ENCODE measurements at regions not wholly inside any gene's neighbourhood (a gene's known extent, or its start where the extent isn't known, plus 50 kb on each side); places are given as distances from the start of the nearest gene placed in this dataset.

DNA sequence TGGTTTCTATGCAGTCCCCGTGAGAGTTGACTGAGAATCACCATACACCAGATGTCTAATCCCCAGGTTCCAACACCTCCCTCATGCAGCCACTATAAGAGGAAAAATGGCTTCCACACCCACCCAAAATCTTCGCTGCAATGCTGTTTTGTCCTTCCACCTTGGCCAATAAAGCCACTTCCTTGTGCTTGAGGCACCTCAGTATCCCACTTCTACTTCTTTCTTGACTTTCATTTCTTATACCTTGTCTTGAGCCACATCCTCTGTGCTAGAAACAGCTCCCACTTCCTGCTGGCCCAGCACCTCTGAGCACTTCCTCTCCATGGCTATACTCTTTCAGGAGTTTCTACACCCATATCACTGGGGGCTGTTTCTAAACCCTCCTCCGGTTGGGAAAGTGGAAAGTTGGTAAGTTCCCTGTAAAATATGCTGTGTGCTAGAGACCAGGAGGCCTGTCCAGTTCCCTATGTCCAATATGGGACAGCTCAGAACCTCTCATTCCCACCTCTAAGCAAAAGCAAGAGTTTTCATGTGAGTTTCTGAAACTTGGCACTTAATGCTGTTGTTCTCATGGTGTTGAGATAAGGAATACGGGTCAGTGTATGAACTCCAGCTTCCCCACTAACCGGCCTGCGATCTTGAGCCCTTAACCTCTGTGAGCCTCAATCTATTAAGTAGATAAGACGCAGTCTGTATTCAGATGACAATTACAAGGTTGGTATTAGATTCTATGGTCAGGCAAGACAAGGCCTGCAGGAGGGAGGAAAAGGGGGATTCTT lies 209.1 kb upstream of the ID2 start:
- no peak overlapping the region for H3K4me3 ChIP-seq
- peak overlapping the region in 1 of 4 donors; percentile 13 for H3K27ac ChIP-seq
- H3K27me3 ChIP-seq, result no peaks in the 10 kb centered on the region
- DNase-seq, result no peak
- intact Hi-C loops (cut with DNase I), result no loop called here
- H3K9me3 ChIP-seq, result no peaks in the 10 kb centered on the region
- WGBS, 2 donors, result 80 to 85% methylated on average over 5 to 7 of the region's 7 CpGs
- TF ChIP-seq POLR2A (IDR thresholded peaks at IDR 0.05), result no peak
- TF ChIP-seq, protein P1, sequence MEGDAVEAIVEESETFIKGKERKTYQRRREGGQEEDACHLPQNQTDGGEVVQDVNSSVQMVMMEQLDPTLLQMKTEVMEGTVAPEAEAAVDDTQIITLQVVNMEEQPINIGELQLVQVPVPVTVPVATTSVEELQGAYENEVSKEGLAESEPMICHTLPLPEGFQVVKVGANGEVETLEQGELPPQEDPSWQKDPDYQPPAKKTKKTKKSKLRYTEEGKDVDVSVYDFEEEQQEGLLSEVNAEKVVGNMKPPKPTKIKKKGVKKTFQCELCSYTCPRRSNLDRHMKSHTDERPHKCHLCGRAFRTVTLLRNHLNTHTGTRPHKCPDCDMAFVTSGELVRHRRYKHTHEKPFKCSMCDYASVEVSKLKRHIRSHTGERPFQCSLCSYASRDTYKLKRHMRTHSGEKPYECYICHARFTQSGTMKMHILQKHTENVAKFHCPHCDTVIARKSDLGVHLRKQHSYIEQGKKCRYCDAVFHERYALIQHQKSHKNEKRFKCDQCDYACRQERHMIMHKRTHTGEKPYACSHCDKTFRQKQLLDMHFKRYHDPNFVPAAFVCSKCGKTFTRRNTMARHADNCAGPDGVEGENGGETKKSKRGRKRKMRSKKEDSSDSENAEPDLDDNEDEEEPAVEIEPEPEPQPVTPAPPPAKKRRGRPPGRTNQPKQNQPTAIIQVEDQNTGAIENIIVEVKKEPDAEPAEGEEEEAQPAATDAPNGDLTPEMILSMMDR (IDR thresholded peaks at IDR 0.05), result no peak
- H3K4me1 ChIP-seq, result peaks cover 0 to 35% (median 7%) of the 10 kb centered on the region in 3 donors
- no peaks in the 10 kb centered on the region for H3K36me3 ChIP-seq

DNA sequence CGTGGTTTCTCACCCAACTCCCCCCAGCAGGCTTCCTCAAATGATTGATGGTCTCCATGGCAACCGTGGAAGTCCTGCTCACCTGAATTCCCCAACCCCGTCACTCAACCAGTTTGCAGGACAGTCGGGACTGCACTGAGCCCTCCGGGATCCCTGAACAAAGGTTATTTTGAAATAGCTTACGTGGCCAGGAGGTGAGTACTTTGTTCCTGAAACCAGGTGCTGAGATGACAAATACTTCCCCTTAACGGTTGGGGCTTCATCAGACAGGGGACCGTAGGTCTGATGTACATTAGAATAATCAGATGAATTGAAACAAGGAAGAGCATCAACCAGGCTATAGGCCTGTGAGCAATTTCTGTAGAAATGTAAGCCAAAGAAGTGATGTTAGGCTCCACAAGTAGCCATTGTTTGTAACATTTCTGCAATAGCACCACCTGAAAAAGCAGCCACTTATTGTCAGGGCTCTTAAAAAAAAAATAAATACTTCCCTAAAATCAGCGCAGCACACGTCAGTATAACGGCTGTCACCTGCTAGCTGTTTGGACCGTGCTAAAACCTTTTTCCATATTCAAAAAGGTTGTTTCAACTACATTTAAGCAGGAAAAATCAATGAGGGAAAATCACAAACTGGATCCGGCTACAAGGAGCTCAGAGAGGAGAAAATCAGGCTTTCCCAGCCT lies 206.4 kb upstream of the ID2 start:
- Histone ChIP-seq H3K4me3 (no peak overlapping the region), H3K27ac (peak overlapping the region in 1 of 4 donors; percentile 22), H3K36me3 (no peaks in the 10 kb centered on the region), H3K9me3 (no peaks in the 10 kb centered on the region), H3K27me3 (no peaks in the 10 kb centered on the region), H3K4me1 (peaks cover 3 to 46% (median 12%) of the 10 kb centered on the region in 3 donors)
- no peak for TF ChIP-seq POLR2A (IDR thresholded peaks at IDR 0.05)
- TF ChIP-seq, protein P1 (IDR thresholded peaks at IDR 0.05), result no peak
- WGBS, 2 donors, result 70 to 71% methylated on average over 13 of the region's 13 CpGs
- intact Hi-C loops (cut with DNase I), result no loop called here
- DNase-seq, result no peak

DNA sequence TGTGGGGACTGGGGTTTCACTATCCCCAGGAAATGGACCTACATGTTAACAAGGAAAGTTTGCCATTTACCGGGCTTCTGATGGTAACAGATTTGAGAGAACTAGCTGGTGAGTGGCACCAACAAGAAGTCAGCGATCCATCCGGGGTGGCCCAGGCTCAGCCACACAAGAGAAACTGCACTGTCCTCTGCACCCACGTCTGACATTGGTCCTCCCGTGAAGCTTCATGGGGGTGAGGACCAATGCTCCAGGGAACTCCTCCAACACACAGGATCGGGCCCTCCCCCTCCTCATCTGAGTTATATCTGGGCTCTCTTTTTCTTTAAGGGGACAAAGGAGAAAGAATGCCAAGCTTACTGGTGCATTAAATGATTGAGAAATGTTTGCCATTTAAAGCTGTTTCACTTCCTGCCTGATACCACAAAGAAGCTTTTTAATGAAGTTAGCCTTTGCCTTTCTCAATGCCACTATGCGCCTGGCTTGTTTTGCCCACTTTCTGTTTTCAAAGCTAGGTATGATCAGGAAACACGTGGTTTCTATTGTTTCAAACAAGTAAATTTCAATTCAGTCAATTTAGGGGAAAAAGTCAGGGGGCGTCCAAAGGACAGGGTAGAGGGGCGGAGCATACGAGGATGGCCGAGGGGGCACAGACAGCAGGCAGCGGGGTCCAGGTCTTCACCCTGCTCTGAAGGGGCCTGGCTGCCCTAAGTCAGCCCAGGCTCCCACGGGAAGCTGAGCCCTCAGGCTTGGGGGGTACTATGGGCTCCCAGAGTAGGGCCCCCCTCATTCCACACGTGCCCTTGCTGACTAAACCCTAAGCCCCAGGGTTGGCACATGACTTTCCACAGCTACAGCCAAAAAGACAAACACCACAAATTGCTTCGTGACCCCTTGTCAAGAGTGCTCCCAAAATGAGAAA lies 204.0 kb upstream of the ID2 start:
- WGBS, 2 donors, result 54 to 73% methylated on average over 14 to 16 of the region's 16 CpGs
- Histone ChIP-seq H3K27me3 (no peaks in the 10 kb centered on the region), H3K4me1 (peaks cover 3 to 51% (median 19%) of the 10 kb centered on the region in 3 donors), H3K9me3 (no peaks in the 10 kb centered on the region), H3K36me3 (no peaks in the 10 kb centered on the region), H3K4me3 (peak overlapping the region in 2 of 4 donors; percentile 9 to 36), H3K27ac (peak overlapping the region in 3 of 4 donors; percentile 49 to 67 (median 64))
- intact Hi-C loops (cut with DNase I), result no loop called here
- TF ChIP-seq POLR2A (IDR thresholded peaks at IDR 0.05), result peak in 1 of 4 donors; percentile 12
- TF ChIP-seq, protein P1 (IDR thresholded peaks at IDR 0.05), result no peak
- no peak for DNase-seq

DNA sequence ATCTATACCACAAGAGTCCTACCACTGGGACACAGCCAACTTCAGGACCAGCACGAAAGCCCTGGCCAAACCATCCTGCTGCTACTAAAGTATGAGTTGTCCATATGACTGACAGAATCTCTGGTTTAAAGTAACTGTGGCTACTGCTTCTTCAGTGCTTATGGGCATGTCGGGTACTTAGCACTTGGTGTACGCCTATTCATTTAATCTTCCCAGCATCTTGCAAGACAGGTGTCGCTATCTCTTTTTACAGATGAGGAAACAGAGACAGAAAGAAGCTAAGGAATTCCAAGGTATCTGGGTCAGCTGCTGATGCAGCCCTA lies 203.4 kb upstream of the ID2 start:
- Histone ChIP-seq H3K27ac (peak overlapping the region in 3 of 4 donors; percentile 49 to 67 (median 64)), H3K9me3 (no peaks in the 10 kb centered on the region), H3K4me3 (no peak overlapping the region), H3K27me3 (no peaks in the 10 kb centered on the region), H3K36me3 (no peaks in the 10 kb centered on the region), H3K4me1 (peaks cover 3 to 51% (median 19%) of the 10 kb centered on the region in 3 donors)
- 47 to 72% methylated on average over 4 of the region's 4 CpGs for WGBS, 2 donors
- intact Hi-C loops (cut with DNase I), result no loop called here
- TF ChIP-seq, protein P1 (IDR thresholded peaks at IDR 0.05), result no peak
- TF ChIP-seq POLR2A (IDR thresholded peaks at IDR 0.05), result no peak
- DNase-seq, result no peak
